Stimulated activated CD8-positive, alpha-beta memory T cell treated with anti-CD3 and anti-CD28 coated beads, Interleukin-15, amount 100 ng/mL, for 1 hour (primary cell): ENCODE measurements at regions not wholly inside any gene's neighbourhood (a gene's known extent, or its start where the extent isn't known, plus 50 kb on each side); places are given as distances from the start of the nearest gene placed in this dataset.

Experiments
- DNase-seq: peaks from one replicate; pipeline ENCODE4 v3.0.0-alpha.2; 2020; ENCODE audit warnings: low read depth

DNA sequence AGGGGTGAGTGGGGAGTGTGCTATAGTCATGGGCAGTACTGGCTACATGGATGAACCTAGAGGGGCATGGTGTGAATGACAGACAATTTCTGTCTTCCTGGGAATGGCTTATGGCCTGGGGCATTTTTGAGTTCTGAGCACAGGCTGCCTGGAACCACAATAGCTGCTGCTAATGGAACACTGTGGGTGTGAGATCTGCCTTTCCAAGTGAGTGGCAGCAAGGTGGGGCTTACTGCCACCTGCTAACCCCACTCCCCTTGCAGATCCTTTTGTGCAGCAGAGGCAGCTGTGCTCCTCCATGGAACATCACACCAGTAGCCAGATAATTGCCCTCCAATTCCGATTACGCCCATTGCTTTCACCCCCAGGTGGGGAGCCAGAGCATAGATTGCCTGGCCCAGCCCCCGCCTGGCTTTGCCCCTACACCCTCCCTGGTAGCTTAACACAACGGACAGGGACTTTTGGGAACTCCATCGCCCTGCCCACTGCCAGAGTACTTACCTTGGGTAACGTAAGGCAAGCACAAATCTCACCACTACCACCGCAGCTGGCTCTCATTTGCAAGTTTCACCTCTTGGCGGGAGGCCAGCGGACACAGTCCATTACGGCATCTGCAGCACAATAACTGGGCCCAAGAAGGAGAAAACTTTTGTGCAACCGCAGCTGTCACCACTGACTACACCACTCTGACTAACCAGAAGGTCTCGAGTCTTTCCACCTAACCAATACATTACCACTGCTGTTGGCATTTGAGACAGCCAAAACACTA is 421.2 kb upstream of the NWD2 start:
- DNase-seq, result no peak

GRCh38 chr4:36824682-36825081 is 419.9 kb upstream of the NWD2 start:
- DNase-seq, result no peak

DNA sequence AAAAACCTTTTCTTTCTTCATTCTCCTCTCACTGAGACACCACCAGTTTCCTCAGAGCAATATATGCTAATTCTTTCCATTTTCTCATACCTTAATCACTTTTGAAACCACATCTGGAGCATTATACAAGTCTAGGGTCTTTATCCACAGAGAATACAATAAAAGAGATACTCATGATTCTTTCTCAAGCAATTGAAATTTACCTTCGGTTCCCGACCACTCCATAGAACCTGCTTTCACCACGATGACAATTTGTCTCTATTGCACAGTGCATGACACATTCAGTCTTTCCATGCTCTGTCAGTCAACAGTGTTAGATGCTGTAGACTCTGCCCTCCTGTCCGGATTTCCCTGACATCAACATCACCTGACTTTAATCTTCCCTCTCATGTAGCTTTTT is 409.3 kb upstream of the NWD2 start:
- DNase-seq, result no peak

- no peak for DNase-seq
Measured at GRCh38 chr4:36841583-36842326, 402.8 kb upstream of the NWD2 start.

- no peak for DNase-seq
Measured at GRCh38 chr4:36844448-36844847, 400.1 kb upstream of the NWD2 start.

GRCh38 chr4:36852856-36853255 is 391.7 kb upstream of the NWD2 start:
- no peak for DNase-seq

GRCh38 chr4:36854554-36854953 is 390.0 kb upstream of the NWD2 start:
- no peak for DNase-seq

GRCh38 chr4:36863601-36864000 is 380.9 kb upstream of the NWD2 start:
- no peak for DNase-seq

- no peak for DNase-seq
Measured at GRCh38 chr4:36870121-36870520, 374.4 kb upstream of the NWD2 start.

DNA sequence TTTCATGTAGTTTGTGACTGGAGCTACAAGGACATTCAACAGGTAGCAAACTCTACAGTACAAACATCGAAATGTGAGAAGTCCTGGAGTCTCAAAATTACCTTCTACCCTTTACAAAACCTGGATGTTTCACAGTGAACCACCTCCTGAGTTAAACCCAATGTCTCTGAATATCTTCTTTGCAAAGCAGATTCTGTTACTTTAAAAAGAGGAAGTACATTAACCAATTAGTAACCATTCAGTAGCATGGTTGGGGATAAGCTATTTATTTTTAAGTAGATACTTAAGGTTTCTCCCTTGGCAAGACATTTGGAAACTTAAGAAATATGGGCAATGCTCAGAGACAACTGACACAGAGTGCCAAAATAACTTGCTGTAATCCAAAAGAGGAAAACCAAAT is 371.9 kb upstream of the NWD2 start:
- no peak for DNase-seq

DNA sequence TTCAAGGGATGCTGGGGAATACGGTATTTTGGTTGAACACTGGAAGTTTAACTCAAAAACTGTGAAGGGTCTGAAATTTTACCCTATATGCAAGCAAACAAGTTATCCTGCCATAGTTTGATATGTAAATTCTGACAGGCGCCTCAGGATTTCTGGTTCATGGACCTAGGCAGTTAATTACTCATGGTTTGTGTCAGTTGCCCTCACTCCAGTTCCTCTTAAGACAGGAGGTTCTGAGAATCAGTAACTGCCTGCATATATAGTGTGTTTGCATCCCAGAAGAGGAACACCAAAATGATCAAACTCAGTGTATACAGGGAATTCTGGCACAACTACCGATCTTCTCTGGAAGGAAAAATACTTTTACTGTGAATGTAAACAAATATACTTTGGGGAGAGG is 360.4 kb upstream of the NWD2 start:
- no peak for DNase-seq

GRCh38 chr4:36891971-36892370 is 352.6 kb upstream of the NWD2 start:
- no peak for DNase-seq

DNA sequence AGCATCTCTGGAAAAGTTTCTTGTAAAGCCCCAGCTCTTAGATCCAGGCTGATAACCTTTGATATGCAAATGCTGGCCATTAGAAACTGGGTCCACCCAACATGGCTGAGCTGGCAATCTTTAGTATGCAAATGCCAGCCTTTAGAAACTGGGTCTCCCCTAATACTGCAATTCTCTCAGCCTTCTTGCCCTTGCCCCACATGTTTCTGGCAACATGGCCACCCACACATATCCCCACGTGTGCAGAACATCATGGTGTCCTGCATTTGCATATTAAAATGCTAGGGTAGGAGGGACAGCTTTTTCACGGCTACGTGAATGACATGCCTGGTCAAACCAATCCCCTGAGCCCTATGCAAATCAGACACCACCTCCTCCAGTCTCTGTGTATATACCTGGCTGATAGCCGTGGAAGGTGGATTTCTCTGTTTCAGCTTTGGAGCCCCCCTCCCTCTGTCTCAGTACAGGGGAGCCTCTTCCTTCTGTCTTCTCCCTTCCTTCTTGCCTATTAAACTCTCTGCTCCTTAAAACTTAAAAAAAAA is 344.0 kb upstream of the NWD2 start:
- no peak for DNase-seq

DNA sequence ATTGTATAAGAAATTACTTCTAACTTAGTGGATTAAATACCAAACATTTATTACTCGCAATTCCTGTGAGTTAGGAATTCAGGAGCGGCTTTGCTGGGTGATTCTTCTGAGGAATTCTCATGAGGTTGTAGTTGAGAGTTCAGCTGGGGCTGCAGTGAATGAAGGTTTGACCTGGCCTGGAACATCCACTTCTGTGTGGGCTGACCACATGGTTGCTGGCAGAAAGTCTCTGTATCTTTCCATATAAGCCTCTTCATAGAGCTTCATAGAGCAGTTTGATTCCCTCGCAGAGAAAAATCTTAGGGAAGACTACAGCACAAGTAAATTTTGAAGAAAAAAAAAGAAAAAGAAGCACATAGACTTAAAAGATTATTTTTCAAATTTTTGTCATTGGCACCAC is 339.7 kb upstream of the NWD2 start:
- no peak for DNase-seq

- no peak for DNase-seq
Measured at GRCh38 chr4:36914106-36914505, 330.4 kb upstream of the NWD2 start.

GRCh38 chr4:36915717-36916116 is 328.8 kb upstream of the NWD2 start:
- no peak for DNase-seq

GRCh38 chr4:36917413-36917812 is 327.1 kb upstream of the NWD2 start:
- no peak for DNase-seq

DNA sequence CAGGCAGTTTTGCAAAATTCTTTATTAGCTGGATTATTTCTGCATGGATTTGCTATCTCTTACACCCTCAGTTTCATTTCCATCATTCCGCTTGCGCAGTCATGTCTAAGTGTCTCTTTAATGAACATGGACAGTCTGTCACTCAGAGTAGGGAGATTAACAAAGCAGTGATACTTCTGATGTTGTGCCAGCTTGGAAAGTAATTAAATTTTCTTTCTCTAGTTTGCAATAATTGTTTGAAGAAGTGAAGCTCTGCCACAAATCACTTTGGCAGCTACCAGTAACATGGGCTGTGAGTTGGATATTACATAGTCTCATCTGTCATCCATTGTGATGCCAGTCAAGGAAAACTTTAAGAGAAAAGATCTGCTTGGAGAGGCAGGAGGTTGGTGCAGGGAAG is 324.8 kb upstream of the NWD2 start:
- DNase-seq, result no peak

DNA sequence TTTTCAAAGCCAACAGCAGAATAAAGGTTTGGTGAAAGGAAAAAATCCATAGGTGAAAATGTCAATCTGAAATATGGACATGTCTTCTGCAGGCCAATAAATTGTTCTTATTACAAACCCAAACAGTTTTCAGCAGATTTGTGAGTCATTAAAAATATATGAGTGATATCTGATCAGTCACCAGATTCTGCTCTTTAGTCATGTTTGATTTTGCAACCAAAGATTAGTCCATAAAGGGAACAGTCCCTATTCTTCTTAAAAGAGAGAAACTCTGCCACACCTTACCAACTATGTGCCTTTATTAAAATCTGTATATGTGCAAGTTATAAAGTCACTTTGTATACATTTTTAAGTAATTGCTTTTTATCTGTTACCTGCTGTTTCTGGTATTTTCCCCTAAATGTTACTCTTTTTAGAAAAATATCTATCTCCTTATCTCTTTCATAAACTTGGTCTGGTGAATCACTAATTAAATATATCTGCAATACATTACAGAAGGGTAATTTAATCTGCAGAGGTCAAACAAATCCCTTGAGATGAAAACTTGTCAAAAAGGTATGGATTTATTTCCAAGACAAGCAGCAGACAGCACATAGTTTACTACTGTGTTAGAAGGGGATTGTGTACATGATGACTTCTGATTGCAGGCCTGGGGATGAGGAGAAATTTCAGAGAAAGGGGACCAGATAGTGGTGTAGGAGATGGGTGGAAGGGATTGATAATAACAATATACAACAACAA is 322.9 kb upstream of the NWD2 start:
- no peak for DNase-seq

DNA sequence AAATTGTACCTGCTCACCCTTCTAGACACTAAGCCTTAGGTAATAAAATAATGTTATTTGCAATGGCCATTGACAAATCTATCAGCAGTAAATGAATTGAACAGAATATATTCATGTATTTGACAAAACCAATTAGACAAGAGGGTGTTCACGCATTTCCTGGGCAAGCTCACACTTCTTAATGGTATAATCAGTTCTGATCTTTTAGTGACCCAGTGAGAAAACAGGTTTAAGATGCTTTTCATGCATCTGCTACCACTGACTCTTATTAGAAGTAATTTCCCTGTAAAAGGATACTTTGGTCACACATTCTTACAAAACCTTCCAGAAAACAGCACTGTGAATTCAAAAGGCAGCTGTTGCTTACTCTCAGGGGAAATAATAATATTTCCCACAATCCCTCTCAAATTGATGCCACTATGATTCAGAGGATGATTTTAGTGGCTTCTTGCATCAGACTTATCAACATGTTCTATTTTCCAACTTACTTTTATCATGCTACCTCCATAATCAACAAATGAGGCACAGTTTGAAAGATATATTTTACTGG is 313.9 kb upstream of the NWD2 start:
- no peak for DNase-seq

DNA sequence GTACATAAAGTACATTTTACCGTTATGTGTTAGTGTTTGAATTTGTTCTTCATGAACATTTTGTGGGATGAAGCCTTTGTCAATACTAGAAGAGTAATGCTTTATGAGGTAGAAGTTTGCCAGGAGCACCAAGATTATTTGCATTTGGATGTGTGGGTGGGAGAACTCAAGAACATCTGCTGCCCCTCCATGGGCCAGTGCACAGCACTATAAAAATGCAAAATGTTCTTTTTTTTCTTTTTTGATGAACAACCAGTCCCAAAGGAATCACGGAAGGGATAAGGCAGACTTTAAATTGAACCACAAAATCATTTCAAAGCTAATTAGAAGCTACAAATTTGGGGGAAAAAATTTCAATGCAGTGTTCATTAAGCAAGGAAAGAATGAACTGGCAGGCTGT is 300.3 kb upstream of the NWD2 start:
- no peak for DNase-seq

DNA sequence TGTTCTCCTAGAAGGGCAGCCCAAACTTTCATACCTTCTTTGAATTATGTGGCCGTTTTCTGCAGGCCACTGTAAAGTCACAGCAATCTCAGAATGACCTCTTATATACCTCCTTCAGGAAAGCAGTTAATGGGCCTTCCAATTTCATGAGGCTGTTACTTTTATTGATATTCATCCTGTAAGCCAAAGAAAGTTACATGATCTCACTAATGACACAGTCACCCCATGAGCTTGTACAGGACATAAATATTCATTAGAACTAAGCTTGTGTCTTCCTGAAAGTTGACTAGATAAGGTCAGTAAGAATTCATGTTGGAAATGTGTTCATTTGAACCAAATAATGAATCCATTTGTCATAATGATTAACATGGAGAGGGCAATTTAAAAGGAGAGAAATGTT is 283.1 kb upstream of the NWD2 start:
- DNase-seq, result no peak
